ENCODE measurements at regions not wholly inside any gene's neighbourhood (a gene's known extent, or its start where the extent isn't known, plus 50 kb on each side); places are given as distances from the start of the nearest gene placed in this dataset.
A peak's percentile ranks its signal among the peaks of the same experiment; 100 is the strongest.

DNA sequence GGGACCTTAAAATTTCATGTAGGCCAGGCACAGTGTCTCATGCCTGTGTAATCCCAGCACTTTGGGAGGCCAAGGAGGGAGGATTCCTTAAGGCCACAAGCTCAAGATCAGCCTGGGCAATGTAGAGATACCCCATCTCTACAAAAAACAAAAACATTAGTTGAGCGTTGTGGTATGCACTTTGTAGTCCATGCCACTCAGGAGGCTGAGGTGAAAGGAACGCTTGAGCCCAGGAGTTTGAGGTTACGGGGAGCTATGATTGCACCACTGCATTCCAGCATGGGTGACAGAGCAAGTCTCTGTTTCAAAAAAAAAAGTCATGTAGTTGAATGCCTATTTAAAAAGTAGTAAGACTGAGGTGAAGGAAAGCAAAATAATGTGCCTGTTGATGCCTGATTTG, 83.5 kb downstream of the TTC6 start (continued):
- TF ChIP-seq, protein P1, sequence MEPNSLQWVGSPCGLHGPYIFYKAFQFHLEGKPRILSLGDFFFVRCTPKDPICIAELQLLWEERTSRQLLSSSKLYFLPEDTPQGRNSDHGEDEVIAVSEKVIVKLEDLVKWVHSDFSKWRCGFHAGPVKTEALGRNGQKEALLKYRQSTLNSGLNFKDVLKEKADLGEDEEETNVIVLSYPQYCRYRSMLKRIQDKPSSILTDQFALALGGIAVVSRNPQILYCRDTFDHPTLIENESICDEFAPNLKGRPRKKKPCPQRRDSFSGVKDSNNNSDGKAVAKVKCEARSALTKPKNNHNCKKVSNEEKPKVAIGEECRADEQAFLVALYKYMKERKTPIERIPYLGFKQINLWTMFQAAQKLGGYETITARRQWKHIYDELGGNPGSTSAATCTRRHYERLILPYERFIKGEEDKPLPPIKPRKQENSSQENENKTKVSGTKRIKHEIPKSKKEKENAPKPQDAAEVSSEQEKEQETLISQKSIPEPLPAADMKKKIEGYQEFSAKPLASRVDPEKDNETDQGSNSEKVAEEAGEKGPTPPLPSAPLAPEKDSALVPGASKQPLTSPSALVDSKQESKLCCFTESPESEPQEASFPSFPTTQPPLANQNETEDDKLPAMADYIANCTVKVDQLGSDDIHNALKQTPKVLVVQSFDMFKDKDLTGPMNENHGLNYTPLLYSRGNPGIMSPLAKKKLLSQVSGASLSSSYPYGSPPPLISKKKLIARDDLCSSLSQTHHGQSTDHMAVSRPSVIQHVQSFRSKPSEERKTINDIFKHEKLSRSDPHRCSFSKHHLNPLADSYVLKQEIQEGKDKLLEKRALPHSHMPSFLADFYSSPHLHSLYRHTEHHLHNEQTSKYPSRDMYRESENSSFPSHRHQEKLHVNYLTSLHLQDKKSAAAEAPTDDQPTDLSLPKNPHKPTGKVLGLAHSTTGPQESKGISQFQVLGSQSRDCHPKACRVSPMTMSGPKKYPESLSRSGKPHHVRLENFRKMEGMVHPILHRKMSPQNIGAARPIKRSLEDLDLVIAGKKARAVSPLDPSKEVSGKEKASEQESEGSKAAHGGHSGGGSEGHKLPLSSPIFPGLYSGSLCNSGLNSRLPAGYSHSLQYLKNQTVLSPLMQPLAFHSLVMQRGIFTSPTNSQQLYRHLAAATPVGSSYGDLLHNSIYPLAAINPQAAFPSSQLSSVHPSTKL (CRISPR knock-in tag; IDR thresholded peaks at IDR 0.05) = no peak
- 0 out of 2 replicates have a peak, but pooled peaks have one; percentile 36 for TF ChIP-seq ZNF629 (CRISPR knock-in tag; conservative IDR thresholded peaks at IDR 0.05)
- TF ChIP-seq, protein P2, sequence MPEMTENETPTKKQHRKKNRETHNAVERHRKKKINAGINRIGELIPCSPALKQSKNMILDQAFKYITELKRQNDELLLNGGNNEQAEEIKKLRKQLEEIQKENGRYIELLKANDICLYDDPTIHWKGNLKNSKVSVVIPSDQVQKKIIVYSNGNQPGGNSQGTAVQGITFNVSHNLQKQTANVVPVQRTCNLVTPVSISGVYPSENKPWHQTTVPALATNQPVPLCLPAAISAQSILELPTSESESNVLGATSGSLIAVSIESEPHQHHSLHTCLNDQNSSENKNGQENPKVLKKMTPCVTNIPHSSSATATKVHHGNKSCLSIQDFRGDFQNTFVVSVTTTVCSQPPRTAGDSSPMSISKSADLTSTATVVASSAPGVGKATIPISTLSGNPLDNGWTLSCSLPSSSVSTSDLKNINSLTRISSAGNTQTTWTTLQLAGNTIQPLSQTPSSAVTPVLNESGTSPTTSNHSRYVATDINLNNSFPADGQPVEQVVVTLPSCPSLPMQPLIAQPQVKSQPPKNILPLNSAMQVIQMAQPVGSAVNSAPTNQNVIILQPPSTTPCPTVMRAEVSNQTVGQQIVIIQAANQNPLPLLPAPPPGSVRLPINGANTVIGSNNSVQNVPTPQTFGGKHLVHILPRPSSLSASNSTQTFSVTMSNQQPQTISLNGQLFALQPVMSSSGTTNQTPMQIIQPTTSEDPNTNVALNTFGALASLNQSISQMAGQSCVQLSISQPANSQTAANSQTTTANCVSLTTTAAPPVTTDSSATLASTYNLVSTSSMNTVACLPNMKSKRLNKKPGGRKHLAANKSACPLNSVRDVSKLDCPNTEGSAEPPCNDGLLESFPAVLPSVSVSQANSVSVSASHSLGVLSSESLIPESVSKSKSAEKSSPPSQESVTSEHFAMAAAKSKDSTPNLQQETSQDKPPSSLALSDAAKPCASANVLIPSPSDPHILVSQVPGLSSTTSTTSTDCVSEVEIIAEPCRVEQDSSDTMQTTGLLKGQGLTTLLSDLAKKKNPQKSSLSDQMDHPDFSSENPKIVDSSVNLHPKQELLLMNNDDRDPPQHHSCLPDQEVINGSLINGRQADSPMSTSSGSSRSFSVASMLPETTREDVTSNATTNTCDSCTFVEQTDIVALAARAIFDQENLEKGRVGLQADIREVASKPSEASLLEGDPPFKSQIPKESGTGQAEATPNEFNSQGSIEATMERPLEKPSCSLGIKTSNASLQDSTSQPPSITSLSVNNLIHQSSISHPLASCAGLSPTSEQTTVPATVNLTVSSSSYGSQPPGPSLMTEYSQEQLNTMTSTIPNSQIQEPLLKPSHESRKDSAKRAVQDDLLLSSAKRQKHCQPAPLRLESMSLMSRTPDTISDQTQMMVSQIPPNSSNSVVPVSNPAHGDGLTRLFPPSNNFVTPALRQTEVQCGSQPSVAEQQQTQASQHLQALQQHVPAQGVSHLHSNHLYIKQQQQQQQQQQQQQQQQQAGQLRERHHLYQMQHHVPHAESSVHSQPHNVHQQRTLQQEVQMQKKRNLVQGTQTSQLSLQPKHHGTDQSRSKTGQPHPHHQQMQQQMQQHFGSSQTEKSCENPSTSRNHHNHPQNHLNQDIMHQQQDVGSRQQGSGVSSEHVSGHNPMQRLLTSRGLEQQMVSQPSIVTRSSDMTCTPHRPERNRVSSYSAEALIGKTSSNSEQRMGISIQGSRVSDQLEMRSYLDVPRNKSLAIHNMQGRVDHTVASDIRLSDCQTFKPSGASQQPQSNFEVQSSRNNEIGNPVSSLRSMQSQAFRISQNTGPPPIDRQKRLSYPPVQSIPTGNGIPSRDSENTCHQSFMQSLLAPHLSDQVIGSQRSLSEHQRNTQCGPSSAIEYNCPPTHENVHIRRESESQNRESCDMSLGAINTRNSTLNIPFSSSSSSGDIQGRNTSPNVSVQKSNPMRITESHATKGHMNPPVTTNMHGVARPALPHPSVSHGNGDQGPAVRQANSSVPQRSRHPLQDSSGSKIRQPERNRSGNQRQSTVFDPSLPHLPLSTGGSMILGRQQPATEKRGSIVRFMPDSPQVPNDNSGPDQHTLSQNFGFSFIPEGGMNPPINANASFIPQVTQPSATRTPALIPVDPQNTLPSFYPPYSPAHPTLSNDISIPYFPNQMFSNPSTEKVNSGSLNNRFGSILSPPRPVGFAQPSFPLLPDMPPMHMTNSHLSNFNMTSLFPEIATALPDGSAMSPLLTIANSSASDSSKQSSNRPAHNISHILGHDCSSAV (CRISPR knock-in tag; IDR thresholded peaks at IDR 0.05; ENCODE audit: borderline replicate concordance) = no peak
- no peak for TF ChIP-seq ZNF230 (CRISPR knock-in tag; IDR thresholded peaks at IDR 0.05)
- TF ChIP-seq ZNF770 (CRISPR knock-in tag; IDR thresholded peaks at IDR 0.05) = peak; percentile 75; the same call in 1 of the 2 replicates
- TF ChIP-seq ZNF121 (CRISPR knock-in tag; IDR thresholded peaks at IDR 0.05) = peak; percentile 39; the same call in 1 of the 2 replicates
- TF ChIP-seq ZNF781 (CRISPR knock-in tag; IDR thresholded peaks at IDR 0.05; ENCODE audit: borderline replicate concordance, not compliant biosample characterization) = no peak
- no peak for TF ChIP-seq KLF16 (CRISPR knock-in tag; IDR thresholded peaks at IDR 0.05)
- peak; percentile 80; the same call in 1 of the 2 replicates for TF ChIP-seq CEBPB (IDR thresholded peaks at IDR 0.05; ENCODE audit: borderline replicate concordance, low read depth, low read length)
- TF ChIP-seq ZSCAN29 (CRISPR knock-in tag; conservative IDR thresholded peaks at IDR 0.05) = no peak
- TF ChIP-seq, protein P3, sequence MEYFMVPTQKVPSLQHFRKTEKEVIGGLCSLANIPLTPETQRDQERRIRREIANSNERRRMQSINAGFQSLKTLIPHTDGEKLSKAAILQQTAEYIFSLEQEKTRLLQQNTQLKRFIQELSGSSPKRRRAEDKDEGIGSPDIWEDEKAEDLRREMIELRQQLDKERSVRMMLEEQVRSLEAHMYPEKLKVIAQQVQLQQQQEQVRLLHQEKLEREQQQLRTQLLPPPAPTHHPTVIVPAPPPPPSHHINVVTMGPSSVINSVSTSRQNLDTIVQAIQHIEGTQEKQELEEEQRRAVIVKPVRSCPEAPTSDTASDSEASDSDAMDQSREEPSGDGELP (IDR thresholded peaks at IDR 0.05; ENCODE audit: borderline replicate concordance, low read depth) = no peak
- TF ChIP-seq LCORL (IDR thresholded peaks at IDR 0.05) = no peak
- TF ChIP-seq LCORL (CRISPR knock-in tag; IDR thresholded peaks at IDR 0.05) = no peak
